ENCODE measurements at regions not wholly inside any gene's neighbourhood (a gene's known extent, or its start where the extent isn't known, plus 50 kb on each side); places are given as distances from the start of the nearest gene placed in this dataset.

GRCh38 chr11:26032241-26032640, 299.7 kb upstream of the ANO3 start:
- H3K27ac ChIP-seq (ENCODE audit: low read depth in 2 of 2, low read length in 1 of 2) = no peak overlapping the region
- H2AFZ ChIP-seq (ENCODE audit: low read depth) = no peak overlapping the region
- H3K9me2 ChIP-seq = no peaks in the 10 kb centered on the region
- no peak overlapping the region for H3K9ac ChIP-seq
- no peaks in the 10 kb centered on the region for H4K20me1 ChIP-seq (ENCODE audit: insufficient read depth)
- H3K9me3 ChIP-seq = no peaks in the 10 kb centered on the region
- no peaks in the 10 kb centered on the region for H3K36me3 ChIP-seq (replicated peaks in 1 of 2; ENCODE audit: control insufficient read depth in 1 of 2, insufficient read depth in 2 of 2, low read length in 1 of 2)
- no peak overlapping the region for H3K4me2 ChIP-seq
- H3F3A ChIP-seq (replicated peaks; ENCODE audit: insufficient read depth) = peaks cover 4% of the 10 kb centered on the region
- DNase-seq = no peak
- 31% methylated on average over 2 of the region's 2 CpGs for WGBS (ENCODE audit: low lambda C conversion rate)
- H3K27me3 ChIP-seq (ENCODE audit: insufficient read depth) = no peaks in the 10 kb centered on the region
- no peak overlapping the region for H3K4me3 ChIP-seq (ENCODE audit: low read depth in 2 of 2, low read length in 1 of 2)
- TF ChIP-seq FOSL2 (IDR thresholded peaks at IDR 0.05; ENCODE audit: borderline replicate concordance, low read depth) (no peak), USF2 (IDR thresholded peaks at IDR 0.05; ENCODE audit: borderline replicate concordance, low read depth, low read length) (no peak), EP300 (IDR thresholded peaks at IDR 0.05; ENCODE audit: borderline replicate concordance in 1 of 2, low read depth in 1 of 2, low read length in 1 of 2) (no peak), EZH2phosphoT487 (IDR thresholded peaks at IDR 0.05; ENCODE audit: borderline replicate concordance, low read depth) (no peak), RCOR1 (IDR thresholded peaks at IDR 0.05; ENCODE audit: low read length) (no peak), PBX3 (IDR thresholded peaks at IDR 0.05) (no peak), GATA2 (CRISPR knock-in tag; IDR thresholded peaks at IDR 0.05) (no peak), MXI1 (IDR thresholded peaks at IDR 0.05; ENCODE audit: low read depth, low read length) (no peak)
- POLR2A ChIA-PET = no interaction called here
- H3K79me2 ChIP-seq (ENCODE audit: insufficient read depth) = no peaks in the 10 kb centered on the region
- CTCF ChIA-PET = no interaction called here
- peaks cover 0 to 3% of the 10 kb centered on the region in 2 experiments; a peak in 2 of 4 replicates for H3K4me1 ChIP-seq (ENCODE audit: control insufficient read depth in 1 of 2, insufficient read depth in 2 of 2, low read depth in 1 of 2, low read length in 1 of 2)

DNA sequence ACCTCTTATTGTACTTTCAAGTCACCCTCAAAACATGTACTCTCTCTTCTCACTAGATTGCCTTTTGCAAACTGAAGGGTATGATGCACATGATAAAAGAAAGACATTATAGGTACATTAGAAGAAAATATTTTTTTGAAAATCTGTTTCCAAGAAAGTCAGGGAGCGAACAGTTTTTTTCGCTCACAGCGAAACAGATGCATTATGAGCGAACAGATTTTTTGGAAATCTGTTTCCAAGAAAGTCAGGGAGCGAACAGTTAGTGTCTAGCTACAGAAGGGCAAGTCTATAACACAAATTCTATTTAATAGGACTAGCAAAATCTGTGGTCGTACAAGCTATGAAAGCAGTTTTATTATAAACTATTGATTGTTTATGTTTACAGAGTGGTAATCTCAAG, 296.2 kb upstream of the ANO3 start:
- no peaks in the 10 kb centered on the region for H3K9me3 ChIP-seq
- H3K4me3 ChIP-seq (ENCODE audit: low read depth in 2 of 2, low read length in 1 of 2) = no peak overlapping the region
- CTCF ChIA-PET = interaction anchor here (1.2 kb wide), 1 partner anchor 20 kb away, joined by 3 read pairs; no protein-coding TSS in a partner anchor
- no peak overlapping the region for H2AFZ ChIP-seq (ENCODE audit: low read depth)
- no peaks in the 10 kb centered on the region for H3K36me3 ChIP-seq (replicated peaks in 1 of 2; ENCODE audit: control insufficient read depth in 1 of 2, insufficient read depth in 2 of 2, low read length in 1 of 2)
- no peaks in the 10 kb centered on the region for H3K79me2 ChIP-seq (ENCODE audit: insufficient read depth)
- no peak for DNase-seq
- H3F3A ChIP-seq (replicated peaks; ENCODE audit: insufficient read depth) = no peaks in the 10 kb centered on the region
- H3K27ac ChIP-seq (ENCODE audit: low read depth in 2 of 2, low read length in 1 of 2) = no peak overlapping the region
- no peaks in the 10 kb centered on the region for H3K9me2 ChIP-seq
- H4K20me1 ChIP-seq (ENCODE audit: insufficient read depth) = no peaks in the 10 kb centered on the region
- POLR2A ChIA-PET = no interaction called here
- no peak overlapping the region for H3K4me2 ChIP-seq
- no peaks in the 10 kb centered on the region for H3K4me1 ChIP-seq (ENCODE audit: control insufficient read depth in 1 of 2, insufficient read depth in 2 of 2, low read depth in 1 of 2, low read length in 1 of 2)
- no peaks in the 10 kb centered on the region for H3K27me3 ChIP-seq (ENCODE audit: insufficient read depth)
- TF ChIP-seq ELF1 (IDR thresholded peaks at IDR 0.05) = no peak
- TF ChIP-seq, protein P1, sequence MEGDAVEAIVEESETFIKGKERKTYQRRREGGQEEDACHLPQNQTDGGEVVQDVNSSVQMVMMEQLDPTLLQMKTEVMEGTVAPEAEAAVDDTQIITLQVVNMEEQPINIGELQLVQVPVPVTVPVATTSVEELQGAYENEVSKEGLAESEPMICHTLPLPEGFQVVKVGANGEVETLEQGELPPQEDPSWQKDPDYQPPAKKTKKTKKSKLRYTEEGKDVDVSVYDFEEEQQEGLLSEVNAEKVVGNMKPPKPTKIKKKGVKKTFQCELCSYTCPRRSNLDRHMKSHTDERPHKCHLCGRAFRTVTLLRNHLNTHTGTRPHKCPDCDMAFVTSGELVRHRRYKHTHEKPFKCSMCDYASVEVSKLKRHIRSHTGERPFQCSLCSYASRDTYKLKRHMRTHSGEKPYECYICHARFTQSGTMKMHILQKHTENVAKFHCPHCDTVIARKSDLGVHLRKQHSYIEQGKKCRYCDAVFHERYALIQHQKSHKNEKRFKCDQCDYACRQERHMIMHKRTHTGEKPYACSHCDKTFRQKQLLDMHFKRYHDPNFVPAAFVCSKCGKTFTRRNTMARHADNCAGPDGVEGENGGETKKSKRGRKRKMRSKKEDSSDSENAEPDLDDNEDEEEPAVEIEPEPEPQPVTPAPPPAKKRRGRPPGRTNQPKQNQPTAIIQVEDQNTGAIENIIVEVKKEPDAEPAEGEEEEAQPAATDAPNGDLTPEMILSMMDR (IDR thresholded peaks at IDR 0.05) = no peak
- TF ChIP-seq EZH2phosphoT487 (IDR thresholded peaks at IDR 0.05; ENCODE audit: borderline replicate concordance, low read depth) = no peak
- WGBS (ENCODE audit: low lambda C conversion rate) = 89% methylated on average over 5 of the region's 6 CpGs
- H3K9ac ChIP-seq = no peak overlapping the region

All from SK-N-SH (cell line).